Thoracic aorta (tissue), 2 donors: ENCODE measurements at regions not wholly inside any gene's neighbourhood (a gene's known extent, or its start where the extent isn't known, plus 50 kb on each side); places are given as distances from the start of the nearest gene placed in this dataset.

Experiments used
- ATAC-seq: fragments of 150-250 bp; one replicate; pipeline ENCODE4 v1.8.0; 2017; ENCODE audit warnings: low read depth; ENCODE audit not compliant: insufficient number of reproducible peaks, low FRiP score
- DNase-seq: peaks from one replicate; pipeline ENCODE4 v3.0.0-alpha.2; 2020; ENCODE audit warnings: low spot score
- H3K27ac ChIP-seq, 2 donors: fragments of 200-600 bp; sonication (generic); 1 replicate in 1 of 2; 2 replicates in 1 of 2; pipeline ENCODE4 v1.5.1; 2016; ENCODE audit warnings: mild to moderate bottlenecking in 2 of 2, moderate library complexity in 2 of 2
- H3K27me3 ChIP-seq: fragments of 200-600 bp; sonication (generic); replicated peaks from 2 replicates; pipeline ENCODE4 v1.6.0; 2016; ENCODE audit warnings: mild to moderate bottlenecking; ENCODE audit not compliant: insufficient read depth
- H3K36me3 ChIP-seq: fragments of 200-600 bp; sonication (generic); one replicate; pipeline ENCODE4 v1.5.1; 2016
- H3K4me1 ChIP-seq, 2 donors: fragments of 200-600 bp; sonication (generic); 1 replicate in 1 of 2; 2 replicates in 1 of 2; pipeline versions ENCODE4 v1.5.1 to v1.6.0; 2016; ENCODE audit warnings: low read depth in 2 of 2, mild to moderate bottlenecking in 1 of 2; ENCODE audit not compliant: control insufficient read depth in 1 of 2
- H3K4me3 ChIP-seq: fragments of 200-600 bp; sonication (generic); 2 replicates; pipeline ENCODE4 v1.5.1; 2016; ENCODE audit warnings: mild to moderate bottlenecking
- H3K9me3 ChIP-seq: fragments of 200-600 bp; sonication (generic); 2 replicates; pipeline ENCODE4 v1.5.1; 2016
- CTCF ChIP-seq: fragments of 200-600 bp; sonication (generic); IDR thresholded peaks from one replicate; pipeline ENCODE4 v1.5.1; 2019; ENCODE audit warnings: antibody characterized with exemption

GRCh38 chr13:106306748-106307277 is 228.6 kb downstream of the EFNB2 start:
- no peak for TF ChIP-seq CTCF
- no peak for ATAC-seq

DNA sequence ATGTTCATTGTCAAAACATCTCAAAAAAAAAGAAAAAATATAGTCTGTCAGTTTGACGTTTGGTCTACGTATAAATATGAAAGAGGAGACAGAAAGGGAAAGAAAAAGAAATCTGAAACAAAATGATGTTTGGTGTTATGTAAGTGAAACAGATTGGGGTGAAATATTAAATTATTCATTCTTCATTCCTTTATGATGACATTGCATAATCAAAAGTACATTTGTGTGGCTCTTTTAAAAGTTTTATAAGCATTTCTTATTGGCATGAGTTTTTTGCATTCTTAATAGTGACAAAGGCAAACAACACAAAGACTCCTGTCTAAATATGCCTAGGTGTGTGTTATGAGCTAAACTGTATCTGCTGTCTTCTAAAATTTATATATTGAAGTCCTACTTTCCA is 232.6 kb downstream of the EFNB2 start:
- TF ChIP-seq CTCF, result no peak
- ATAC-seq (no peak), DNase-seq (no peak)
- H3K27ac ChIP-seq, result no peak overlapping the region
- H3K4me1 ChIP-seq, result no peaks in the 10 kb centered on the region
- no peaks in the 10 kb centered on the region for H3K27me3 ChIP-seq
- no peaks in the 10 kb centered on the region for H3K36me3 ChIP-seq
- peaks cover 5% of the 10 kb centered on the region for H3K9me3 ChIP-seq
- H3K4me3 ChIP-seq, result no peak overlapping the region

More at GRCh38 chr13:106306748-106307277, 228.6 kb downstream of the EFNB2 start:
- Histone ChIP-seq H3K36me3 (no peaks in the 10 kb centered on the region), H3K4me3 (no peak overlapping the region), H3K4me1 (no peaks in the 10 kb centered on the region), H3K27ac (no peak overlapping the region), H3K9me3 (peaks cover 5% of the 10 kb centered on the region), H3K27me3 (no peaks in the 10 kb centered on the region)
- DNase-seq, result no peak

- ATAC-seq (no peak), DNase-seq (no peak)
- Histone ChIP-seq H3K9me3 (peaks cover 5% of the 10 kb centered on the region), H3K4me3 (no peak overlapping the region), H3K27me3 (no peaks in the 10 kb centered on the region), H3K4me1 (no peaks in the 10 kb centered on the region), H3K27ac (no peak overlapping the region), H3K36me3 (no peaks in the 10 kb centered on the region)
- TF ChIP-seq CTCF, result no peak
Measured at GRCh38 chr13:106302011-106302410, 233.5 kb downstream of the EFNB2 start.

DNA sequence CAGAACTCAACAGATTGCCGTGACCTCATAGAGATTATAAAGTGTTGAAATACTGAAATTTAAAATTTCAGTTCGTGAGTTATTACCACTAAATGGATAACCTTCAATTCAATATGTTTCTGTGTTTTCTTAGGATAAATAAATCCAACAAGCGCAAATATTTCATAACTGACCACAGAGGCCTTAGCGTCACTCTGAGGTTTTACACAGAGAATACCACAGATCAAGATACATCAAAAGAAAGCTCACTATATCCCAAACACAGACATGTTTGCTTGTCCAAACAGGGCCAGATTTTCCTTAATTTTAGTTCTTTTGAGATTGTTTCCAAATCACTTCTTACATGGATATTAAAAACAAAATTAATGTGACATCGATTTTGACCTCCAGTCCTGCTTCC is 235.8 kb downstream of the EFNB2 start:
- DNase-seq, result no peak
- no peaks in the 10 kb centered on the region for H3K27me3 ChIP-seq
- no peak overlapping the region for H3K27ac ChIP-seq
- no peaks in the 10 kb centered on the region for H3K4me1 ChIP-seq
- H3K4me3 ChIP-seq, result no peak overlapping the region
- no peak for ATAC-seq
- no peaks in the 10 kb centered on the region for H3K36me3 ChIP-seq
- no peak for TF ChIP-seq CTCF
- H3K9me3 ChIP-seq, result peaks cover 3% of the 10 kb centered on the region

DNA sequence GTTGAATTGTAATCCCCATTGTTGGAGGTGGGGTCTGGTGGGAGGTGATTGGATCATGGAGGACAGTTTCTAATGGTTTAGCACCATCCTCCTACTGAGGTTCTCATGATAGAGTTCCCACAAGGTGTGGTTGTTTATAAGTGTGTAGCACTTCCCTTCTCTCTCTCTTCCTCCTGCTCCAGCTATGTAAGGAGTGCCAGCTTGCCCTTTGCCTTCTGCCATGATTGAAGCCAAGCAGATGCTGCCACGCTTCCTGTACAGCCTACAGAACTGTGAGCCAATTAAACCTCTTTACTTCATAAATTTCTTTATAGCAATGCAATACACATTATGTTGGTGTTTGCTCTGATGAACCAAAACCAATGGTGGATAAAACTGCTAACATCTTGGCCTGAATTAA is 238.2 kb downstream of the EFNB2 start:
- TF ChIP-seq CTCF, result no peak
- no peak overlapping the region for H3K4me3 ChIP-seq

More for the DNA sequence above, 238.2 kb downstream of the EFNB2 start:
- H3K36me3 ChIP-seq, result no peaks in the 10 kb centered on the region
- H3K4me1 ChIP-seq, result no peaks in the 10 kb centered on the region
- DNase-seq, result no peak
- no peak overlapping the region for H3K27ac ChIP-seq
- no peak for ATAC-seq
- no peaks in the 10 kb centered on the region for H3K27me3 ChIP-seq
- no peaks in the 10 kb centered on the region for H3K9me3 ChIP-seq
